Ishikawa (cell line): ENCODE measurements at regions not wholly inside any gene's neighbourhood (a gene's known extent, or its start where the extent isn't known, plus 50 kb on each side); places are given as distances from the start of the nearest gene placed in this dataset.

Experiments used
- CEBPB ChIP-seq: IDR thresholded peaks from 2 replicates; pipeline ENCODE4 v1.6.1; 2012
- CREB1 ChIP-seq: IDR thresholded peaks from 2 replicates; pipeline ENCODE4 v1.6.1; 2012; ENCODE audit warnings: low read depth
- EGR1 ChIP-seq: IDR thresholded peaks from 2 replicates; pipeline ENCODE4 v1.6.1; 2012
- EP300 ChIP-seq: IDR thresholded peaks from 2 replicates; pipeline ENCODE4 v1.6.1; 2012; ENCODE audit warnings: borderline replicate concordance
- FOXM1 ChIP-seq: IDR thresholded peaks from 2 replicates; pipeline ENCODE4 v1.6.1; 2012; ENCODE audit warnings: low read depth, borderline replicate concordance
- NFIC ChIP-seq: IDR thresholded peaks from 2 replicates; pipeline ENCODE4 v1.6.1; 2012
- RAD21 ChIP-seq: IDR thresholded peaks from 2 replicates; pipeline ENCODE4 v1.6.1; 2012; ENCODE audit warnings: low read depth
- TAF1 ChIP-seq: IDR thresholded peaks from 2 replicates; pipeline ENCODE4 v1.6.1; 2012; ENCODE audit warnings: low read depth, mild to moderate bottlenecking
- TCF12 ChIP-seq: IDR thresholded peaks from 2 replicates; pipeline ENCODE4 v1.6.1; 2012; ENCODE audit warnings: low read depth
- TEAD4 ChIP-seq: IDR thresholded peaks from 2 replicates; pipeline ENCODE4 v1.6.1; 2012
- YY1 ChIP-seq: IDR thresholded peaks from 2 replicates; pipeline ENCODE4 v1.6.1; 2012; ENCODE audit warnings: low read depth
- ZBTB7A ChIP-seq: IDR thresholded peaks from 2 replicates; pipeline ENCODE4 v1.6.1; 2012; ENCODE audit warnings: low read depth
- TF ChIP-seq, protein P1 (sequence below): IDR thresholded peaks from 2 replicates; pipeline ENCODE4 v1.6.1; 2012
- TF ChIP-seq, protein P2 (sequence below): IDR thresholded peaks from 2 replicates; pipeline ENCODE4 v1.6.1; 2012
- TF ChIP-seq, protein P3 (sequence below): IDR thresholded peaks from 2 replicates; pipeline ENCODE4 v1.6.1; 2012; ENCODE audit warnings: low read depth, mild to moderate bottlenecking

DNA sequence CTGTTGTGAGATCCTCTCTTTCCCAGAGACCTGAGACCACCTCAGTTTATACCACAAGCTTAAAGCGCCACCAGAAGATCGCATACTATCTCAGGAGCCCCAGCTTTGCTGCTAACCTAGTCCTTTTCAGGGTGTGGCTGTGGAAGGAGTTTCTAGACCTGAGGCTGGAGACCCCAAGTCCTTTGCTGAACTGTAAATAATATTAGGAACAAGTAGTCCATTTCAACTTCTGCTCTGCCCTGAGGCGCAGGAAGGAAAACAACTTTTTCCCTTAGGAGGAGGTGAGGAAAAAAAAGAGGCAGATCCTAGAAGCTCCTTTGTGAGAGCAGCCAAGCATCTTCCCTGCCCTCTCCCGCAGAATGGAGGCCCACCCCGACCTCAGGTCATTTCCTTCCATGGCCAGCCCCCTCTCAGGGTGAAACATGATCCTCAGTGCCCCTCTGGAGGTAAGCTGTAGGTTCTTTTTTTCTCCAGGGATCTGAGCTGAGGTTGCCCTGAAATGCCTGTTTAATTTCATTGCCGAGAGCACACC lies 122.8 kb upstream of the LGALSL start:
- no peak for TF ChIP-seq EGR1

DNA sequence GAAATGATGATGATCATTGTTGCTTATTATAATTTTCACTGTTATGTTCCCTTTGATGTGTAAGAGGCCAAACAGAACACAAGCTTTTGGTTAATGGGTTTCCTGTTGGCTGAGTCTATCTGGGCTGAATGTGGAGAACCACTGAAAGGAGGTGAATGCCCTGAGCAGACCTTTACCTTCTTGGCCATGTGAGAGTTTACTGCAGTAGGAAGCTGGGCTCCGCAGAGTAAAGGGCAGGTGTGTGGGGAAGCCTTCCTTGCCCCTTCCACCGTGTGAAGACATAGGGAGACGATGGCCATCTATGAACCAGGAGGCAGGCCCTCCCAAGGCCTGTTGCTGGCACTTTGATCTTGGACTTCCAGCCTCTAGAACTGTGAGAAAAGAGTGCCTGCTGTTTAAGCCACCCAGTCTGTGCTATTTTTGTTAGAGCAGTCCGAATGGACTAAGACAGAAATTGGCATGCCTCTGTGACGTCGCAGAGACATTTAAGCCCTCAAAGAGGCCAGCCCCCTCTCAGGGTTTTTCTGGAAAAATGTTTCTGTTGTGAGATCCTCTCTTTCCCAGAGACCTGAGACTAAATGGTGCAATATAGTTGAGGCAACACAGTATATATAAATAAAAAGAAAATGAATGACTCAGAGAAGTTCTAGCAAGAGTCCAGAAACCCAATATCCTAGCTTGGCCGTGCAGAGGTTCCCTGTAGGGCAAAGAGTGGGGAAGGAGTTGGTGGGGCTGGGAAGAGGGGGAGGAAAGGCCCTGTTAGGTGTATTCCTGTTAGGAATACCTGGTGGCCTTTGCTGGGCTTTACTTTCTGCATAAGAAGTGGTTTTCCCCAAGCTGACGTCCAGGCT lies 121.9 kb upstream of the LGALSL start:
- no peak for TF ChIP-seq CREB1

DNA sequence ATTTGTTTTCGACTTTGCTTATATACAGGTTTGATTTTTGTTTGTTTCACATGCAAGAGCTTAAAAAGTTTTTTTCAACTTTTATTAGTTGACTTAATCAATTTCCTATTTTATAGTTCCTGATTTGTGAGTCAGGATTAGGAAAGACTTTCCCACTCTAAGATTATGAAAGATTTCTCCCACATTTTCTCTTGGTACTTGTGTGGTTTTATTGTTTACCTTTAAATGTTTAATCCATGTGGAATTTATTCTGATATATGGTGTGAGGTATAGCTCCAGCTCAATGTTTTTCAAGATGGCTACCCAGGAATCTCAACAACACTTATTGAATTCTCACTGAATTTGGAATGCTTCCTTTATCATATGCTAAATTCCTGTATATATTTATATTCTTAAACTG lies 117.8 kb upstream of the LGALSL start:
- TF ChIP-seq TAF1 (no peak), CEBPB (no peak), TCF12 (no peak), TEAD4 (no peak), EGR1 (no peak)
- TF ChIP-seq, protein P1, sequence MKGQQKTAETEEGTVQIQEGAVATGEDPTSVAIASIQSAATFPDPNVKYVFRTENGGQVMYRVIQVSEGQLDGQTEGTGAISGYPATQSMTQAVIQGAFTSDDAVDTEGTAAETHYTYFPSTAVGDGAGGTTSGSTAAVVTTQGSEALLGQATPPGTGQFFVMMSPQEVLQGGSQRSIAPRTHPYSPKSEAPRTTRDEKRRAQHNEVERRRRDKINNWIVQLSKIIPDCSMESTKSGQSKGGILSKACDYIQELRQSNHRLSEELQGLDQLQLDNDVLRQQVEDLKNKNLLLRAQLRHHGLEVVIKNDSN: no peak

DNA sequence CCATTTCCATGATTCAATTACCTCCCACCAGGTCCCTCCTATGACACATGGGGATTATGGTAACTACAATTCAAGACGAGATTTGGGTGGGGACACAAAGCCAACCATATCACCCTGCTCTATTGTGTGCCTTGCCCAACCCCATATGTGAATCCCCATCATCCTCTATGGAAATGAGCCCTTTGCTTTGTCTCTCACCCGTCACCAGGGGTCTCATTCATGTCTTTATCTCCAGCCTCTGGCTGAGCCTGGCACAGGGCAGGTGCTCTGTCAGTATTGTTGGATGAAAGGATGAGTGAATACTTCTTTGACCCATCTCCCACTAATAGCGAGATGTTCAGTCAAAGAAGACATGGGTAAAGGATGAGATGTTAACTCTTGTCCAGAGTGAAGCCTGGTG lies 116.6 kb upstream of the LGALSL start:
- TF ChIP-seq TCF12 (no peak), YY1 (no peak), TAF1 (no peak), TEAD4 (no peak), RAD21 (no peak), ZBTB7A (no peak), CEBPB (no peak), NFIC (no peak), FOXM1 (no peak), EP300 (no peak), EGR1 (no peak), CREB1 (no peak)
- TF ChIP-seq, protein P1: no peak
- TF ChIP-seq, protein P2, sequence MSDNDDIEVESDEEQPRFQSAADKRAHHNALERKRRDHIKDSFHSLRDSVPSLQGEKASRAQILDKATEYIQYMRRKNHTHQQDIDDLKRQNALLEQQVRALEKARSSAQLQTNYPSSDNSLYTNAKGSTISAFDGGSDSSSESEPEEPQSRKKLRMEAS: no peak
- TF ChIP-seq, protein P3, sequence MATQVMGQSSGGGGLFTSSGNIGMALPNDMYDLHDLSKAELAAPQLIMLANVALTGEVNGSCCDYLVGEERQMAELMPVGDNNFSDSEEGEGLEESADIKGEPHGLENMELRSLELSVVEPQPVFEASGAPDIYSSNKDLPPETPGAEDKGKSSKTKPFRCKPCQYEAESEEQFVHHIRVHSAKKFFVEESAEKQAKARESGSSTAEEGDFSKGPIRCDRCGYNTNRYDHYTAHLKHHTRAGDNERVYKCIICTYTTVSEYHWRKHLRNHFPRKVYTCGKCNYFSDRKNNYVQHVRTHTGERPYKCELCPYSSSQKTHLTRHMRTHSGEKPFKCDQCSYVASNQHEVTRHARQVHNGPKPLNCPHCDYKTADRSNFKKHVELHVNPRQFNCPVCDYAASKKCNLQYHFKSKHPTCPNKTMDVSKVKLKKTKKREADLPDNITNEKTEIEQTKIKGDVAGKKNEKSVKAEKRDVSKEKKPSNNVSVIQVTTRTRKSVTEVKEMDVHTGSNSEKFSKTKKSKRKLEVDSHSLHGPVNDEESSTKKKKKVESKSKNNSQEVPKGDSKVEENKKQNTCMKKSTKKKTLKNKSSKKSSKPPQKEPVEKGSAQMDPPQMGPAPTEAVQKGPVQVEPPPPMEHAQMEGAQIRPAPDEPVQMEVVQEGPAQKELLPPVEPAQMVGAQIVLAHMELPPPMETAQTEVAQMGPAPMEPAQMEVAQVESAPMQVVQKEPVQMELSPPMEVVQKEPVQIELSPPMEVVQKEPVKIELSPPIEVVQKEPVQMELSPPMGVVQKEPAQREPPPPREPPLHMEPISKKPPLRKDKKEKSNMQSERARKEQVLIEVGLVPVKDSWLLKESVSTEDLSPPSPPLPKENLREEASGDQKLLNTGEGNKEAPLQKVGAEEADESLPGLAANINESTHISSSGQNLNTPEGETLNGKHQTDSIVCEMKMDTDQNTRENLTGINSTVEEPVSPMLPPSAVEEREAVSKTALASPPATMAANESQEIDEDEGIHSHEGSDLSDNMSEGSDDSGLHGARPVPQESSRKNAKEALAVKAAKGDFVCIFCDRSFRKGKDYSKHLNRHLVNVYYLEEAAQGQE: no peak

DNA sequence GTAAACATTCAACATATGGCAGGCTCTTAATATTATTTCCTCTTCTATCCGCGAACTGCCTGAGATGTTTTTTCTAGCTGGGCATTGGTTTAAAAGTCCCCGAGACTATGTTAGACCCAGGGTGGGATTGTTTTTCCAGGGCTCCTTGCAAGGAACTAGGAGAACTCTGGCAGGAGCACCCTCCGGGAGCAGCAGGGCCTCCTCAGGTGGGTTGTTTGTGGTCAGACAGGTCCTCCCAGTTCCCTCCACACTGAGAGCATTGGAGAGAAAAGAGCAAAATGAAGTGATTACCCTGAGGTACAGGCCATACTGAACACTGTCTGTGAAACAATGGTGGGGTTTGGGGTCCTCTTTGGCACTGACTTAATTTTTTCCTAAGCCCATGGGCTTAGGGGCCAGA lies 115.9 kb upstream of the LGALSL start:
- TF ChIP-seq TCF12 (no peak), RAD21 (no peak)
- TF ChIP-seq, protein P1: no peak

DNA sequence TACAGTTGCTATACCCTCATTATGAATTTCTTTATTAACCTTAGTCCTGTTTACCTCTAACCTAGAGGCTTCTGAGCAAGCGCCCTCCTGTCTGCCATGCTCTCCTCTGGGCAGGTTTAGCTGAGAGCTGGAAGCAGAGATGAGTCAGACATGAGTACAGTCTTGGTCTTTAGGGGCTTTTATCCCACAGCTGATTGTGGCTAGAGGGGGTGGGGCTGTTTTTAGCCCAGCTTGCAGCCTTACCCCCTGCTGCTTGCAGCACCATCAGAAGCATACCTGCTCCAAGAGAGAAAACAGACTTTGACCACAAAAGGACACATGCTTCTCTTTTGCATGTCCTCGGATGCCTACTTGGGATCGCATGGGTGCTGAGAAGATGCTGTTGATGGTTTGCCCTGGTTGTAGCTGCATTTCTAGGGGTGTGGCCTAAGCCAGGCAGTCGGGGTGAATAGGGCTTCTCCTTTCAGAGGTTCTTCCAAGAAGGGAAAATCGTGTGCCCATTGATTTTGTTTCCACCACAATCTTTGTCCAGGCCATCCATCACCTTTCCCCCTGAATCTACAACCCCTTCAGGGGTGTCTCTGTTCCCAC lies 115.0 kb upstream of the LGALSL start:
- TF ChIP-seq, protein P2: no peak
- TF ChIP-seq FOXM1: no peak
- no peak for TF ChIP-seq CREB1
- no peak for TF ChIP-seq YY1
- TF ChIP-seq RAD21: no peak
- no peak for TF ChIP-seq EP300
- TF ChIP-seq EGR1: no peak
- no peak for TF ChIP-seq CEBPB
- no peak for TF ChIP-seq ZBTB7A
- no peak for TF ChIP-seq TEAD4
- TF ChIP-seq, protein P1: no peak
- TF ChIP-seq TCF12: no peak
- TF ChIP-seq NFIC: no peak
- no peak for TF ChIP-seq TAF1
- TF ChIP-seq, protein P3: no peak
